ENCODE measurements at regions not wholly inside any gene's neighbourhood (a gene's known extent, or its start where the extent isn't known, plus 50 kb on each side); places are given as distances from the start of the nearest gene placed in this dataset.

DNA sequence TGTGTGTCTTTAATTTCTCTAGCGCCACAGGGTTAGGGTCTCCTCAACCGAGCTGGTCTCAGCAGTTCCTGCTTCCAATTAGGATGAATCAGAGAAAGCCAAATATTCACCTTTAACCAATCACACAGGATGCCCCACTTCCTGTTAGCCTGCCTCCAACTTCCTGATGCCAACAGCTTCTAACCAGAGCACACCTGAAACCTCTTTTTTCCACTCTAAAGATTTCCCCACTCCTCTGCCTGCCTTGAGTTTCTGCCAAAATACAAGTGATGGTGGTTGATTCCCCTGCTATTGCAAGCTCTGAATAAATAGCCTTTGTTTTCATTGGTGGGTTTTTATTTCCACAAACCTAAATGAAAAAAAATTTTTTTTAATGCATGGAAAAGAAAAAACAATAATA is 144.7 kb upstream of the UST start:
- Histone ChIP-seq H3K4me3 (ENCODE audit: low read depth in 1 of 2, low read length in 2 of 2) (no peak overlapping the region), H3K27me3 (ENCODE audit: control insufficient read depth in 1 of 2, insufficient read depth in 2 of 2, low read length in 2 of 2) (no peaks in the 10 kb centered on the region), H3K4me1 (ENCODE audit: control insufficient read depth in 2 of 2, insufficient read depth in 2 of 2, low read length in 1 of 2) (no peaks in the 10 kb centered on the region), H3K9me3 (ENCODE audit: control insufficient read depth in 2 of 2, insufficient read depth in 1 of 2, low read depth in 1 of 2, low read length in 1 of 2) (no peaks in the 10 kb centered on the region), H3K36me3 (ENCODE audit: control insufficient read depth in 2 of 2, insufficient read depth in 2 of 2, low read length in 1 of 2) (no peaks in the 10 kb centered on the region), H3K27ac (ENCODE audit: low read depth in 2 of 2, low read length in 1 of 2) (no peak overlapping the region)
- WGBS, 2 donors = 85 to 87% methylated on average over 2 of the region's 2 CpGs

DNA sequence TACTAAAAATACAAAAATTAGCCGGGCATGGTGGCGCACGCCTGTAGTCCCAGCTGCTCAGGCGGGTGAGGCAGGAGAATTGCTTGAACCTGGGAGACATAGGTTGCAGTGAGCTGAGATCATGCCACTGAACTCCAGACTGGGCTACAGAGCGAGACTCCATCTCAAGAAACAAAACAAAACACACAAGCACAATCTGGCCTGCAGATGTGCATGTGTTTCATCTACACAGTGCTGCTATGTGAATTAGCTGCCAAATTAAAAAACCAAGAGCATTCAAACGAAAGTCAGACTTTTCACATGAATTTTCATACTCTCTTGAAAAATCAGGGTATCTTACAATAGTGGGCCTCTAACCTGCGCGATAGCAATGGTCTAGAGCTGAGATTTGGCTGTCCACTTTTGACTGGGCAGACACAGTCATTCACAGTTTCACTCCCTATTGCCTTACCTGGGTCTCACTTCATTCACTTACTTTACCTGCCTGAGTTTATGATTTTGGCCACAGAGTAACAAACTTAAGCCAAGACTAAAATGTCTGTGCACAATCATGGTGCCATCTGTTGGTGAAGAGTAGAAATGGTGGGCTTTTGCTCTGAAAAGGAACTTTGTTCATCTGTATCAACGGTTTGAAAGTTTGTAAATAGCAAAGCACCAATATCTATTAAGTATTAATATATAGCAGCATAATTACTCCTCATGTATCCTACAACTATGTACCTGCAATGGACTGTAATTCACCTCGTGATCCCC is 138.5 kb upstream of the UST start:
- H3K27me3 ChIP-seq (ENCODE audit: control insufficient read depth in 1 of 2, insufficient read depth in 2 of 2, low read length in 2 of 2) = no peaks in the 10 kb centered on the region
- H3K4me3 ChIP-seq (ENCODE audit: low read depth in 1 of 2, low read length in 2 of 2) = no peak overlapping the region
- H3K4me1 ChIP-seq (ENCODE audit: control insufficient read depth in 2 of 2, insufficient read depth in 2 of 2, low read length in 1 of 2) = no peaks in the 10 kb centered on the region
- 83 to 86% methylated on average over 10 of the region's 10 CpGs for WGBS, 2 donors
- no peaks in the 10 kb centered on the region for H3K9me3 ChIP-seq (ENCODE audit: control insufficient read depth in 2 of 2, insufficient read depth in 1 of 2, low read depth in 1 of 2, low read length in 1 of 2)
- H3K36me3 ChIP-seq (ENCODE audit: control insufficient read depth in 2 of 2, insufficient read depth in 2 of 2, low read length in 1 of 2) = no peaks in the 10 kb centered on the region
- no peak overlapping the region for H3K27ac ChIP-seq (ENCODE audit: low read depth in 2 of 2, low read length in 1 of 2)

DNA sequence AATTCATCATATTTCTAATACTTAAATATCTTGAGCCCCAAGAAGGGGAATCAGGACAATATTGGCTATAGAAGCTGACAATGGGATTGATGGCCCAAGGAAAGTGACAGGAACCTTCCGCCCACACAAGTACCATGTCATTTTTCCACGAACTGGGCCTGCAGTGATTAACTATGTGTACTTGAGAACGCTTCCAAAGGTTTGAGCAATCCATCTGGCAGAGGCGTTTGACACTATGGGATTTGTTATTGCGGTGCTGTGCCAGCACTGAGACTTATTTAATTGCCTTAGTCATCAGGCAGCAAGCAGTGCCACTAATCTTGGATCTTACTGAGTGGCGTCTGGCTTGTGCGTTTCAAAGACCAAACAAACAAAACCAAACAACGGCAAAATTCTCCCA is 135.6 kb upstream of the UST start:
- peak overlapping the region in 1 of 2 donors; percentile 40 for H3K27ac ChIP-seq (ENCODE audit: low read depth in 2 of 2, low read length in 1 of 2)
- H3K4me3 ChIP-seq (ENCODE audit: low read depth in 1 of 2, low read length in 2 of 2) = no peak overlapping the region
- no peaks in the 10 kb centered on the region for H3K4me1 ChIP-seq (ENCODE audit: control insufficient read depth in 2 of 2, insufficient read depth in 2 of 2, low read length in 1 of 2)
- no peaks in the 10 kb centered on the region for H3K36me3 ChIP-seq (ENCODE audit: control insufficient read depth in 2 of 2, insufficient read depth in 2 of 2, low read length in 1 of 2)
- no peaks in the 10 kb centered on the region for H3K9me3 ChIP-seq (ENCODE audit: control insufficient read depth in 2 of 2, insufficient read depth in 1 of 2, low read depth in 1 of 2, low read length in 1 of 2)
- 33 to 37% methylated on average over 8 of the region's 8 CpGs for WGBS, 2 donors
- no peaks in the 10 kb centered on the region for H3K27me3 ChIP-seq (ENCODE audit: control insufficient read depth in 1 of 2, insufficient read depth in 2 of 2, low read length in 2 of 2)

DNA sequence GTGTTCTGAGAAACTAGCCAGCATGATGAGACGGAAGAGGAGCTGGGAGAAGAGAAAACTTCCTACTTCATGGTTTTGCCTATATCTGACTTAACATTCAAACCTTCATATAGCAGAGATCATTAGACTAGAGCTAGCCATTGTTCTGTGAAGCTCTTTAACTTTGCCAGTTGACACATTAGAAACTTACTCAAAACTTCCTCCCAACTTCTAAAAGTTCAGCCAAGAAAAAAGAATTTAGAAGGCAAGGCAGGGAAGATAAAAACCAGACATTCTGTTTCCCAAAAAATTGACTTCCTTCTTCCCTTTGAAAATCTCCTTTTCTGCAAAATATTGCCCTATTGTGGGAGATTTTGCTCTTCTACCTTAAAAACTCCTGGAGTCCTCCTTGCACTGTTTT is 134.8 kb upstream of the UST start:
- H3K36me3 ChIP-seq (ENCODE audit: control insufficient read depth in 2 of 2, insufficient read depth in 2 of 2, low read length in 1 of 2) = no peaks in the 10 kb centered on the region
- WGBS, 2 donors = 71 to 87% methylated on average over 1 of the region's 1 CpG
- no peaks in the 10 kb centered on the region for H3K27me3 ChIP-seq (ENCODE audit: control insufficient read depth in 1 of 2, insufficient read depth in 2 of 2, low read length in 2 of 2)
- no peak overlapping the region for H3K4me3 ChIP-seq (ENCODE audit: low read depth in 1 of 2, low read length in 2 of 2)
- no peak overlapping the region for H3K27ac ChIP-seq (ENCODE audit: low read depth in 2 of 2, low read length in 1 of 2)
- H3K4me1 ChIP-seq (ENCODE audit: control insufficient read depth in 2 of 2, insufficient read depth in 2 of 2, low read length in 1 of 2) = no peaks in the 10 kb centered on the region
- no peaks in the 10 kb centered on the region for H3K9me3 ChIP-seq (ENCODE audit: control insufficient read depth in 2 of 2, insufficient read depth in 1 of 2, low read depth in 1 of 2, low read length in 1 of 2)

DNA sequence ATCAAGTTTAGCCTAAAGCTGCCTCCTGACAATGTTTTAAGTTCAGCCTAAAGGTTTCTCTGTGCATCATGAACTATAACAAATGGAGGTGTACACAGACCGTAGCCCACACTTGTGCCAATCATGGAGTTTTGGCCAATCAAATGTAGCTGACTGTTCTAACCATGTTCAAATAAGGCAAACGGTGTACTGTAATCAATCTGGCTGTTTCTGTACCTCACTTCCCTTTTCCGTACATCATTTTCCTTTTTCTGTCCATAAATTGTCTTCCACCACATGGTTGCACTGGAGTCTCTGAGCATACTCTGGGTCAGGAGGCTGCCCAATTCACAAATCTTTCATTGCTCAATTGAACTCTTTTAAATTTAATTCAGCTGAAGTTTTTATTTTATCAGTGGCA is 132.2 kb upstream of the UST start:
- no peak overlapping the region for H3K4me3 ChIP-seq (ENCODE audit: low read depth in 1 of 2, low read length in 2 of 2)
- no peaks in the 10 kb centered on the region for H3K27me3 ChIP-seq (ENCODE audit: control insufficient read depth in 1 of 2, insufficient read depth in 2 of 2, low read length in 2 of 2)
- H3K9me3 ChIP-seq (ENCODE audit: control insufficient read depth in 2 of 2, insufficient read depth in 1 of 2, low read depth in 1 of 2, low read length in 1 of 2) = no peaks in the 10 kb centered on the region
- 86 to 87% methylated on average over 3 of the region's 3 CpGs for WGBS, 2 donors
- no peaks in the 10 kb centered on the region for H3K4me1 ChIP-seq (ENCODE audit: control insufficient read depth in 2 of 2, insufficient read depth in 2 of 2, low read length in 1 of 2)
- H3K36me3 ChIP-seq (ENCODE audit: control insufficient read depth in 2 of 2, insufficient read depth in 2 of 2, low read length in 1 of 2) = no peaks in the 10 kb centered on the region
- H3K27ac ChIP-seq (ENCODE audit: low read depth in 2 of 2, low read length in 1 of 2) = no peak overlapping the region

DNA sequence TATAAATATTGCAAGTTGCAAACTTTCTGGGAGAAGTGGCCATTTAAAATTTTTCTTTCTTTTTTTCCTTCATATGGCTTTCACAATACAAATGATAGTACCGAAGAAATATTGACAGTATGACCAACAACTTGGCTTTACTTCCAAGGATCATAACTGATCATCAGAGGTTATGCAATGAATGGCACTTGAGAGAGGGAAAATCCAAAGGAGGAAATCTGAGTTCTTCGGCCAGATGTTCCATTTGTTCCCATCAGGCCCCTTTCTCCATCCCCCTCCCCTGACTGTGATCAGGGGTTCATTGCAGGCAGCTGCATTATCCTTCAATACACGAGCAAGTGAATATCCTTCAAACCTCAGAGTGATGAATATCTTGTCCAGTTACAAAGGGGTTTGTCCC is 130.0 kb upstream of the UST start:
- no peaks in the 10 kb centered on the region for H3K4me1 ChIP-seq (ENCODE audit: control insufficient read depth in 2 of 2, insufficient read depth in 2 of 2, low read length in 1 of 2)
- H3K27me3 ChIP-seq (ENCODE audit: control insufficient read depth in 1 of 2, insufficient read depth in 2 of 2, low read length in 2 of 2) = peaks cover 0 to 3% of the 10 kb centered on the region in 2 donors
- no peak overlapping the region for H3K4me3 ChIP-seq (ENCODE audit: low read depth in 1 of 2, low read length in 2 of 2)
- H3K9me3 ChIP-seq (ENCODE audit: control insufficient read depth in 2 of 2, insufficient read depth in 1 of 2, low read depth in 1 of 2, low read length in 1 of 2) = no peaks in the 10 kb centered on the region
- 44 to 53% methylated on average over 3 of the region's 3 CpGs for WGBS, 2 donors
- H3K27ac ChIP-seq (ENCODE audit: low read depth in 2 of 2, low read length in 1 of 2) = no peak overlapping the region
- H3K36me3 ChIP-seq (ENCODE audit: control insufficient read depth in 2 of 2, insufficient read depth in 2 of 2, low read length in 1 of 2) = no peaks in the 10 kb centered on the region

DNA sequence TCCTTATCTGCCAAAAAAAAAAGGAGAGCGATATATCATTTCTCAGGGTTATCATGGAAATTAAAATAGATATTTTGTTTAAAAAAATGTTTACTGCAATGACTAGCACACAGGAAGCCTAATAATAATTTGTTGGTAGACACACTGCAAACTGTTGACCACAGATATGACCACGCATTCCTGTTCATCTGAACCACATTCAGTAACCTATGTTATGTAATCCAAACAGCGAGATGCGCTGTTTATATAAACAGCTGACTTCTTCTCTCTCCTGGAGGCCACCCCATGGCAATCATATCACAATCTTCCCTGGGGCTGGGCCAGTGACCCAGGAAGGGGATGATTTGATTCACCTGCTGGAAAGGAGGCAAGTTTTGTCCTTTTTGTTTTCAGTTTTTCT is 129.3 kb upstream of the UST start:
- Histone ChIP-seq H3K4me3 (ENCODE audit: low read depth in 1 of 2, low read length in 2 of 2) (no peak overlapping the region), H3K27ac (ENCODE audit: low read depth in 2 of 2, low read length in 1 of 2) (no peak overlapping the region), H3K27me3 (ENCODE audit: control insufficient read depth in 1 of 2, insufficient read depth in 2 of 2, low read length in 2 of 2) (peaks cover 0 to 3% of the 10 kb centered on the region in 2 donors), H3K4me1 (ENCODE audit: control insufficient read depth in 2 of 2, insufficient read depth in 2 of 2, low read length in 1 of 2) (no peaks in the 10 kb centered on the region), H3K9me3 (ENCODE audit: control insufficient read depth in 2 of 2, insufficient read depth in 1 of 2, low read depth in 1 of 2, low read length in 1 of 2) (no peaks in the 10 kb centered on the region), H3K36me3 (ENCODE audit: control insufficient read depth in 2 of 2, insufficient read depth in 2 of 2, low read length in 1 of 2) (no peaks in the 10 kb centered on the region)
- 81 to 89% methylated on average over 4 of the region's 4 CpGs for WGBS, 2 donors

DNA sequence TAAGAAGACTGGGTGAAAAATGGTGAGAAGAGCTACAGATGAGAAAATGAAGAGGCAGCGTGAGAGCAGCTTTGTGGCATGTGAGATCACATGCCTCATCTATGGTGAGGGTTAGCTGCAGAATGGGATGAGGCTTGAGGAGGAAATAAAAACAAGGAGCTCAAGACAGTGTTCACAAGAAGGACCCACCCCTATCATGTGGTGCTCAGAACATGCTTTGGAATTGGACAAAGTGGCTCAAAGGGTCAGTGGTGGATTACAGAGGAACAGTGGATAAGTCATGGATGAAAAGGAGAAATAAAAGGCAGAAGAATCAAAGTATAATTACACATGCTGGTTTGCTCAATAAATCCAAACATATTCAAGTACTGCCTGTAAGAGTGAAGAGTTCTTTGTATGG is 126.9 kb upstream of the UST start:
- no peaks in the 10 kb centered on the region for H3K4me1 ChIP-seq (ENCODE audit: control insufficient read depth in 2 of 2, insufficient read depth in 2 of 2, low read length in 1 of 2)
- no peak overlapping the region for H3K27ac ChIP-seq (ENCODE audit: low read depth in 2 of 2, low read length in 1 of 2)
- 94 to 96% methylated on average over 1 of the region's 1 CpG for WGBS, 2 donors
- peaks cover 0 to 3% of the 10 kb centered on the region in 2 donors for H3K27me3 ChIP-seq (ENCODE audit: control insufficient read depth in 1 of 2, insufficient read depth in 2 of 2, low read length in 2 of 2)
- H3K4me3 ChIP-seq (ENCODE audit: low read depth in 1 of 2, low read length in 2 of 2) = no peak overlapping the region
- H3K36me3 ChIP-seq (ENCODE audit: control insufficient read depth in 2 of 2, insufficient read depth in 2 of 2, low read length in 1 of 2) = no peaks in the 10 kb centered on the region
- H3K9me3 ChIP-seq (ENCODE audit: control insufficient read depth in 2 of 2, insufficient read depth in 1 of 2, low read depth in 1 of 2, low read length in 1 of 2) = no peaks in the 10 kb centered on the region

DNA sequence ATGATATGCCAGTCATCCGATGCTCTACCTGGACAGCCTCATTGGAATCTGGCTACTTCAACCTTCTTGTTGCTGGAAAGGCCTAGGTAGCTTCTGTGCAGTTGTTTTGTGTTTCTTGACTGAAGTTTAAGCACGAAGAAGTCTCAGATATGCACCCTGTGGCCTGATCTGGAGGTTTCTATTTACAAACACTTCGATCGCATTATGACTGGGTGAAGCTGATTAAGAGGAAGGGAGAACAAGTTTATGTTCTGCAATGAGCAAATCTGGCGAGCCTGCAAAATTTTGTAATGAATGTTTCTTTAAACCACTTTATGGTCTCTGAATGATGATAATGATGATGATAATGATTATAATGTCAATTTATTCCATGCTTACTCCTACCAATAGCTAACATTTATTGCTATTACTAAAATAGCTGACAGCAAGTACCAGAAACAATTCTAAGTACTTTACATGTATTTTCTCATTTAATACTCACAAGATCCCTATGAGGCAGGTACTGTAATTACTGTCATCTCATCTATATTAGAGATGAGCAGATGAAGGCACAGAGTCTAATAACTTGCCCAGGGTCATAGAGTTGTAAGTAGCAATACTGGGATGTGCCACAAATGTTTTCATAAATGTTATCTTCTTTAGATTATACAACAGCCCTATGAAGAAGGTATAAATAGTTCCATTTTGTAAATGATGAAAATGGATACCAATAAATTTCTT is 126.1 kb upstream of the UST start:
- no peak overlapping the region for H3K4me3 ChIP-seq (ENCODE audit: low read depth in 1 of 2, low read length in 2 of 2)
- H3K4me1 ChIP-seq (ENCODE audit: control insufficient read depth in 2 of 2, insufficient read depth in 2 of 2, low read length in 1 of 2) = no peaks in the 10 kb centered on the region
- peaks cover 0 to 3% of the 10 kb centered on the region in 2 donors for H3K27me3 ChIP-seq (ENCODE audit: control insufficient read depth in 1 of 2, insufficient read depth in 2 of 2, low read length in 2 of 2)
- H3K9me3 ChIP-seq (ENCODE audit: control insufficient read depth in 2 of 2, insufficient read depth in 1 of 2, low read depth in 1 of 2, low read length in 1 of 2) = no peaks in the 10 kb centered on the region
- WGBS, 2 donors = 73 to 75% methylated on average over 5 of the region's 5 CpGs
- no peaks in the 10 kb centered on the region for H3K36me3 ChIP-seq (ENCODE audit: control insufficient read depth in 2 of 2, insufficient read depth in 2 of 2, low read length in 1 of 2)
- no peak overlapping the region for H3K27ac ChIP-seq (ENCODE audit: low read depth in 2 of 2, low read length in 1 of 2)

DNA sequence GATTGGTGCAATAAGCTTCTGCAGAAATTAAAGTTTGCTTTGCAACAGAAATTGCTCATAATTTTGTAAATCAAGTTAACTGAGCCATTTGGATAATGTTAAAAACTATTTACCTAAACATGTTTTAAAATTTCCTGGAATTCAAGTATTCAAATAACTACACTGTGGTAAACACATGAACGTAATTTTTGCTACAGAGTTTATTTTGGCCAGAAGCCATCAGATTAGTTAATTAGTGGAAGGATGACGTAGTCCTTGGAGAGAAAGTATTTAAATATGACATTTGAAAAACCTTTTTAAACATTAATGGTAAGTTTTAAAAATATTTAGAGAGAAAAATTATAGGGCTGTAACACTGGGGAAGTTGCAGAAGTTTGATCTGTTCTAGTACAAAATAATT is 121.2 kb upstream of the UST start:
- H3K4me3 ChIP-seq (ENCODE audit: low read depth in 1 of 2, low read length in 2 of 2) = no peak overlapping the region
- 20 to 26% methylated on average over 2 of the region's 2 CpGs for WGBS, 2 donors
- peaks cover 0 to 3% of the 10 kb centered on the region in 2 donors for H3K27me3 ChIP-seq (ENCODE audit: control insufficient read depth in 1 of 2, insufficient read depth in 2 of 2, low read length in 2 of 2)
- no peaks in the 10 kb centered on the region for H3K9me3 ChIP-seq (ENCODE audit: control insufficient read depth in 2 of 2, insufficient read depth in 1 of 2, low read depth in 1 of 2, low read length in 1 of 2)
- H3K27ac ChIP-seq (ENCODE audit: low read depth in 2 of 2, low read length in 1 of 2) = no peak overlapping the region
- H3K36me3 ChIP-seq (ENCODE audit: control insufficient read depth in 2 of 2, insufficient read depth in 2 of 2, low read length in 1 of 2) = no peaks in the 10 kb centered on the region
- no peaks in the 10 kb centered on the region for H3K4me1 ChIP-seq (ENCODE audit: control insufficient read depth in 2 of 2, insufficient read depth in 2 of 2, low read length in 1 of 2)
